Epidermal melanocyte (primary cell): ENCODE measurements at regions not wholly inside any gene's neighbourhood (a gene's known extent, or its start where the extent isn't known, plus 50 kb on each side); places are given as distances from the start of the nearest gene placed in this dataset.
"Not testable (repeated sequence)": the region's sequence is repeated elsewhere in the genome, so short reads cannot be mapped to it uniquely, and the experiment has no call there.

Source experiments
- DNase-seq: peaks from one replicate; pipeline ENCODE4 v3.0.0; 2011; ENCODE audit warnings: low spot score; ENCODE audit not compliant: insufficient read length

GRCh38 chr13:57909833-57910232 lies 278.3 kb downstream of the PCDH17 start:
- DNase-seq, result not testable (repeated sequence)

DNA sequence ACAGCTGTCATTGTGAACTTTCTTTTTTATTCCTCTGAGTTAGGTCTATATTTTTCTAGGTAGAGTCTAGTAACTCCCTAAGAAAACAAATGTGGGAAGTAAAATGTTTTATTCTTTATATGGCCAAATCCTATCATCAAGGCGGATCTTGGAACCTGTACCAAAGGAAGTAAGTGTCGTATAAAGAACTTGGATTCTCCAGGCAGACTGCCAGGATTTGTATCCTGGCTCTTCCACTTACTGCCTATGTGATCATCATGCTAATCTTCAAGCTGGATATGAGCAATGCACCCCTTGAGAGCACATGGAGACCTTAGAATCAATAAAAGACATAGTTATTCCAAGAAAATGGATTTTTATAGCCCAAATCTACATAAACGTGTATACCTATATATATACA lies 286.5 kb downstream of the PCDH17 start:
- no peak for DNase-seq

DNA sequence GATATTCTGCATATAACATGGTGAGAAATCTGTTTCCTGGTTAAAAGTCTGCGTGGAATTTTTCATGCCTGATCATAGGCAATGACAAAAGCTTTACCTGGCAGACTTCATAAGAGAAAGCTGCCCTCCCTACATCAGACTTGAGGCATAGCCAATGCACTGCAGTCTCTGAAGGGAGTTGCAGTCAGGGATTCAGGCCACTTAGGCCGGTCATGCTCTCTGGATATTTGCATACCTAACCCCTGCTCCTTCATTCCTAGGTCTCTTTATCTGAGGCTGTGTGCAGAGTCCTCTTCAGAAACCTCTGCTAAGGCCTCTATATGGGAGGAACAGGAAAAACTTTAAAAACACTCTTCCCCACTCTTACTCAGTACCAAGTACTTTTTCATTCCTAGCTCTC lies 287.4 kb downstream of the PCDH17 start:
- no peak for DNase-seq

- no peak for DNase-seq
Measured at GRCh38 chr13:57925250-57925649, 293.7 kb downstream of the PCDH17 start.

GRCh38 chr13:57925751-57926150 lies 294.2 kb downstream of the PCDH17 start:
- DNase-seq, result no peak

- no peak for DNase-seq
Measured at GRCh38 chr13:57932061-57932460, 300.5 kb downstream of the PCDH17 start.

- no peak for DNase-seq
Measured at GRCh38 chr13:57933606-57934005, 302.1 kb downstream of the PCDH17 start.

DNA sequence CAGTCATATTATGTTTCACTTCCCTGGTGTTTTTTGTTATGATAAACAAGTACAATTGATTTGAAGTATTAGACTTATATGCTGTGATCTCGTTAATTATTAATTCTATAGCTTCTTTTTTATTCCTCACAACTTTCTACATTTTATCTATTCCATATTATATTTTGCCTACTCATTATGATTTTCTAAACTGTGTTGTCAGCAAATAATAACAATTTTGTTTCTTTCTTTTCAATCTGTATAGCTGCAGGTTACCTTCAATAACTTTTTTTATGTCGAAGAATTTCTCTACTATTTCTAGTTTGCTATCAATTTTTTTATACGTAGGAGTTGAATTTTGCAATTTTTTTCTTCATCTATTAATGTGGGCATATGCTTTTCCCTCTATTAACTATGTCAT lies 304.4 kb downstream of the PCDH17 start:
- no peak for DNase-seq

- DNase-seq, result no peak
Measured at GRCh38 chr13:57946361-57946760, 314.8 kb downstream of the PCDH17 start.

GRCh38 chr13:57948884-57949283 lies 317.3 kb downstream of the PCDH17 start:
- DNase-seq, result no peak

DNA sequence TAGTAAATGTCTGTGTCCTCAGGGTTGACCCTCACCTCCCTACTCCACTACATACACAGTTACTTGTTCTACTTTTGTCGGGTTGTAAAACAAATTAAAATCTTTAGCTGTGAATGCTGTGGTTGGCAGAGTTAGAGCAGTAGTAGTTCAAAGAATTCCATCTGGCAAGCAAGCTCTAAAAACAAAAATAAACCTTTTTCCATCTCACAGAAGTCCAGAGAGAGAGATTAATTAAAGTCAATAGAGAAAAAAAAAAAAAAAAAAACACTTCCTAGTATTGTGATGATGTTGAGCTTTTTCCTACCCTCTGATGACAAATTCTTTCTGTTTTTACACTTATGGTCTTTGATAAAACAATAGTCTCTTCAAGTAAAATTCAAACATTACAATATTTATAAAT lies 338.4 kb downstream of the PCDH17 start:
- DNase-seq, result no peak

DNA sequence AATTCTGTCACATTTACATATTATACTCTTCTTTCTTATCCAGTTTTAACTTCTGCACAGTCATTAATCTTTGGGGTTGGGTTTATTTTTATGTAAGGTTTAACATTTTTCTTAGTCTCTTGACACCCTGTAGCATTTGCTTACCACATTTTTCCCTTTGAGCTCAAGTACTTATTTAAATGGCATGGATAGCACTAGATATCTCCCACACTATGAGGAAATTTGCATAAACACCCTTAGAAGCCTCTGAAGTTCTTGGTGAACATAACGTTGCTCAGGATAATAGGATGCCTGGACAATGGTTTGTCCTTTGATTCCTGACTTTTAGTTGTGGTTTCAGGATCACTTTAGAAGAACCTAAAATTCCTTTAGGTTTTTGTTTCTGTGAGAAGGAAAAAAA lies 338.9 kb downstream of the PCDH17 start:
- DNase-seq, result no peak

- no peak for DNase-seq
Measured at GRCh38 chr13:57982782-57983181, 351.2 kb downstream of the PCDH17 start.

- DNase-seq, result no peak
Measured at GRCh38 chr13:57988276-57988675, 356.7 kb downstream of the PCDH17 start.

DNA sequence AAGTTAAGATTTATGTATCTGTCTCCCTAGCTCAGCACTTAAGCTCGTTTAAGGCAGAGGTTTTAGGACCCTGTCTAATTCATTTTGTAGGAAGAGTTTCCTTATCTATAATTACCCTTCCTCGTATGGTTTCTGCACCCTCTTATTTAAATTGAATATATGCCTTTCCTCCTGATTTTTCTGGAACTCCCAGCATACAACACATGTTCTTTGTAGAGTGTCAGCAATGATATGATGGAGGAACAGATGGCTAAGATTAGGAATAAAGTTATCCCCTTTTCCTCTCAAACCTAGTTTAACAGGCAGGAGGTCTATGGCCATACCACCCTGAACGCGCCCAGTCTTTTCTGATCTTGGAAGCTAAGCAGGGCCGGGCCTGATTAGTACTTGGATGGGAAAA lies 359.5 kb downstream of the PCDH17 start:
- no peak for DNase-seq

GRCh38 chr13:57992416-57992815 lies 360.9 kb downstream of the PCDH17 start:
- no peak for DNase-seq

DNA sequence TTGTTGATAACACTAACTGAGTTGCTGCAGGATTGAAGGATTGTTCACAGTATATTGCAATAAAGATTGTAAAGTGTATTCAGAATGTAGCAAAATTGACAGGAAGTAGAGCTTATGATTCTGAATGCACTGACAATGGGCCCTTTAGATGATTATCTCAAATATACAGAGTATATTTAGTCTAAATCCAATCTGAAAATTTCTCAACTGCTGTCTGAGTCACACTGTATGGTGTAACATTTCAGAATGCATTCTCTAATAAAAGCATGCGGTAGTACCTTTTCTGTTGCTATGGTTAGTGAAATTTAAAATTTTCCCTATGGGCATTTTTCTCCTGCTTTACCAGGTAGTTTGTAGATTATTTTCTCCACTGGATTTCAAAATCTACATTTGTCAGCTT lies 365.2 kb downstream of the PCDH17 start:
- DNase-seq, result no peak

GRCh38 chr13:58004751-58005150 lies 373.2 kb downstream of the PCDH17 start:
- no peak for DNase-seq

DNA sequence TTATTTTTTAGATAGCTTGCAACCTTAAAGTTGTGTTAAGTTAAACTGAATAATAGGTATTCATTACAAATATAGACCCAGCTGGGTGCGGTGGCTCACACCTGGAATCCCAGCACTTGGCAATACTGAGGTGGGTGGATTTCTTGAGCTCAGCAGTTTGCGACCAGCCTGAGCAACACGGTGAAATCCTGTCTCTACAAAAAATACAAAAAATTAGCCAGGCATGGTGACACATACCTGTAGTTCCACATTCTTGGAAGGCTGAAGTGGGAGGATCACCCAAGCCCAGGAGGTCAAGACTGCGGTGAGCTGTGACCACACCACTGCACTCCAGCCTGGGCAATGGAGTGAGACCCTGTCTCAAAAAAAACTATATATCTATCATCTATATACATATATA lies 386.5 kb downstream of the PCDH17 start:
- no peak for DNase-seq

DNA sequence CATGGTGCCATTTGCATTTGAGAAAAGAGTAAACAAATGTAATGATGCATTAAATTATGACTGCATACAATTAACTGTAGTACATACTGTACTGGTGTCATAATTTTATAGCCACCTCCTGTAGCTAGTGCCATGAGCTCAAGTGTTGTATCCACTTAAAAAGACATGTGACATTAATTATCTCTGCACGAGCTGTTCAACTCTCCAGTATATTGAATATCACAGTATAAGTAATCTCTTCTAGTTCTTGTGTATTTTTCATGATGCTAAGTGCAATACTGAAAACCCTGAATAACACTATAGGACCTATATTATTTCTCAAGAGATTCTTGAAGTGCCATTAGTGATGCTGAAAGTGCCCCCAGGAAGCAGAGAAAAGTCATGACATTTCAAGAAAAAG lies 387.3 kb downstream of the PCDH17 start:
- DNase-seq, result no peak

DNA sequence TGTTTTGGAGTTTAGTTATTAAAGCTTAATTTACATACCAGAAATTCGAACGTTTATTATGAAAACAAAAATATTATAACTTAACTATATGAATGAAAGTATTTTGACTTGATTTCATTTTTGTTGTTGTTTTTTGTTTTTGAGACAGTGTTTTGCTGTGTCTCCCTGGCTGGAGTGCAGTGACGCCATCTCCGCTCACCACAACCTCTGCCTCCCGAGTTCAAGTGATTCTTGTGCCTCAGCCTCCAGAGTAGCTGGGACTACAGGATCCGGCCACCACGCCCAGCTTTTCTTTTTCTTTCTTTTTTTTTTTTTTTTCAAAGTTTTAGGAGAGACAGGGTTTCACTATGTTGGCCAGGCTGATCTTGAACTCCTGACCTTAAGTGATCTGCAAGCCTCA lies 392.6 kb downstream of the PCDH17 start:
- no peak for DNase-seq

- DNase-seq, result no peak
Measured at GRCh38 chr13:58025821-58026220, 394.3 kb downstream of the PCDH17 start.

- DNase-seq, result no peak
Measured at GRCh38 chr13:58032676-58033460, 401.3 kb downstream of the PCDH17 start.

- no peak for DNase-seq
Measured at GRCh38 chr13:58043971-58044370, 412.4 kb downstream of the PCDH17 start.
